GM12878 (cell line): ENCODE measurements at regions not wholly inside any gene's neighbourhood (a gene's known extent, or its start where the extent isn't known, plus 50 kb on each side); places are given as distances from the start of the nearest gene placed in this dataset.

ENCODE experiments used
- CHD2 ChIP-seq: IDR thresholded peaks from 2 replicates; pipeline ENCODE4 v1.6.1; 2011; ENCODE audit warnings: low read depth, low read length, improper control_type of control experiment, borderline replicate concordance
- CREB1 ChIP-seq: IDR thresholded peaks from 2 replicates; pipeline ENCODE4 v1.6.1; 2012; ENCODE audit warnings: low read depth, mild to moderate bottlenecking, inconsistent platforms
- JUND ChIP-seq: IDR thresholded peaks from 2 replicates; pipeline ENCODE4 v1.6.1; 2012; ENCODE audit warnings: low read depth, mild to moderate bottlenecking, low read length, improper control_type of control experiment, moderate library complexity
- MYC ChIP-seq: IDR thresholded peaks from 2 replicates; pipeline ENCODE4 v1.6.1; 2011; ENCODE audit warnings: mild to moderate bottlenecking, low read length, moderate library complexity, inconsistent platforms; ENCODE audit not compliant: insufficient read depth, insufficient replicate concordance, insufficient read length, severe bottlenecking
- POLR2AphosphoS5 ChIP-seq: IDR thresholded peaks from 2 replicates; pipeline ENCODE4 v1.6.1; 2011; ENCODE audit warnings: mild to moderate bottlenecking, low read length, inconsistent platforms
- TAF1 ChIP-seq: IDR thresholded peaks from 2 replicates; pipeline ENCODE4 v1.6.1; 2011; ENCODE audit warnings: mild to moderate bottlenecking, low read depth, low read length, borderline replicate concordance
- YBX1 ChIP-seq: fragments of 450-650 bp; IDR thresholded peaks from 2 replicates; pipeline ENCODE4 v1.6.1; 2016; ENCODE audit warnings: antibody characterized with exemption
- TF ChIP-seq, protein P1 (sequence below), 3 experiments: IDR thresholded peaks in 2 of 3; conservative IDR thresholded peaks in 1 of 3; 2 replicates each; pipeline ENCODE4 v1.5.1; 2011; ENCODE audit warnings: low read depth in 3 of 3, low read length in 3 of 3, mild to moderate bottlenecking in 3 of 3, control low read depth in 2 of 3, moderate library complexity in 2 of 3, inconsistent platforms in 1 of 3, mixed read lengths in 1 of 3; ENCODE audit not compliant: control insufficient read depth in 2 of 3, insufficient read depth in 1 of 3; ENCODE audit errors: extremely low read depth in 1 of 3
- TF ChIP-seq, protein P2 (sequence below): fragments of 450-650 bp; IDR thresholded peaks from 2 replicates; pipeline ENCODE4 v1.6.1; 2016; ENCODE audit warnings: mild to moderate bottlenecking
- TF ChIP-seq, protein P3 (sequence below): IDR thresholded peaks from 2 replicates; pipeline ENCODE4 v1.6.1; 2011; ENCODE audit warnings: low read depth, mild to moderate bottlenecking, low read length, moderate library complexity, borderline replicate concordance; ENCODE audit errors: extremely low read depth
- TF ChIP-seq, protein P4 (sequence below): IDR thresholded peaks from 2 replicates; pipeline ENCODE4 v1.6.1; 2012; ENCODE audit warnings: low read depth, low read length, improper control_type of control experiment

DNA sequence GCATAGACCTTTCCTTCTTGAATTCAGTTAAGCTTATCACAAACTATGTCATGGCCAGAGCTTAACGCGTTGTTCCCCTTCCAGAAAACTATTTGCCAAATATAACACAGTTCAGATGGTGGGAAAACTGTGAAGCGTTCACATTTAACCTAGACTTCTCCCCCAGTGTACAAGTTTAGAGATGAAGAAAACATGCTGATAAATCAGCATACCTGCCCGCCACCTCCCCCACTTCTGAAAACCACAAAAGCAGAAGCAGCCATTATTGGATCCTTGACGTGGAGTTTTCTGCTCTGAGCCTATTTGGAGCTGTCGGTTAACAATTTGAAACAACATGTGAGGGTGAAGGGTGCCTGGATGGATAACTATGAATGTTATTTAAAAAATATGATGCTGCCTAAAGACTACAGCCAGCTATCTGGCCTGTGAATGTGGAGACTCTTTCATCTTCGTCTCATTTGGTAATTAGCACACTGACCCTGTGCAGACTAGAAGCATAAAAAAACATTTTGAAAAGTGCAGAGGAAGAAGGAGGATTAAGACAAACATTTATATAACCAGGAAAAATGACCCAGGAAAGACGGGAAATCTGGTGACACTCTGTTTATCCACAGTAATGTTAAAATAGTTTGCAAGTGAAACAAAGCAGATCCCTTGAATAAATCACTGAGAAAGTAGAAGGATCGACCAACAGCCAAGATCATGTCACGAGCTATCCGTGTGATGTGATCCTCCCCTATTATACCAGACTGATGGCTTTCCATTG, 408.2 kb downstream of the AEBP2 start:
- TF ChIP-seq, protein P1, sequence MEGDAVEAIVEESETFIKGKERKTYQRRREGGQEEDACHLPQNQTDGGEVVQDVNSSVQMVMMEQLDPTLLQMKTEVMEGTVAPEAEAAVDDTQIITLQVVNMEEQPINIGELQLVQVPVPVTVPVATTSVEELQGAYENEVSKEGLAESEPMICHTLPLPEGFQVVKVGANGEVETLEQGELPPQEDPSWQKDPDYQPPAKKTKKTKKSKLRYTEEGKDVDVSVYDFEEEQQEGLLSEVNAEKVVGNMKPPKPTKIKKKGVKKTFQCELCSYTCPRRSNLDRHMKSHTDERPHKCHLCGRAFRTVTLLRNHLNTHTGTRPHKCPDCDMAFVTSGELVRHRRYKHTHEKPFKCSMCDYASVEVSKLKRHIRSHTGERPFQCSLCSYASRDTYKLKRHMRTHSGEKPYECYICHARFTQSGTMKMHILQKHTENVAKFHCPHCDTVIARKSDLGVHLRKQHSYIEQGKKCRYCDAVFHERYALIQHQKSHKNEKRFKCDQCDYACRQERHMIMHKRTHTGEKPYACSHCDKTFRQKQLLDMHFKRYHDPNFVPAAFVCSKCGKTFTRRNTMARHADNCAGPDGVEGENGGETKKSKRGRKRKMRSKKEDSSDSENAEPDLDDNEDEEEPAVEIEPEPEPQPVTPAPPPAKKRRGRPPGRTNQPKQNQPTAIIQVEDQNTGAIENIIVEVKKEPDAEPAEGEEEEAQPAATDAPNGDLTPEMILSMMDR (IDR thresholded peaks at IDR 0.05 in 2 of 3, conservative IDR thresholded peaks at IDR 0.05 in 1 of 3; ENCODE audit: control insufficient read depth in 2 of 3, extremely low read depth in 1 of 3, insufficient read depth in 1 of 3, low read depth in 3 of 3, low read length in 3 of 3): no peak
- TF ChIP-seq JUND: no peak
- TF ChIP-seq YBX1: no peak
- TF ChIP-seq CREB1: peak; percentile 46; the same call in 1 of the 2 replicates
- TF ChIP-seq, protein P2, sequence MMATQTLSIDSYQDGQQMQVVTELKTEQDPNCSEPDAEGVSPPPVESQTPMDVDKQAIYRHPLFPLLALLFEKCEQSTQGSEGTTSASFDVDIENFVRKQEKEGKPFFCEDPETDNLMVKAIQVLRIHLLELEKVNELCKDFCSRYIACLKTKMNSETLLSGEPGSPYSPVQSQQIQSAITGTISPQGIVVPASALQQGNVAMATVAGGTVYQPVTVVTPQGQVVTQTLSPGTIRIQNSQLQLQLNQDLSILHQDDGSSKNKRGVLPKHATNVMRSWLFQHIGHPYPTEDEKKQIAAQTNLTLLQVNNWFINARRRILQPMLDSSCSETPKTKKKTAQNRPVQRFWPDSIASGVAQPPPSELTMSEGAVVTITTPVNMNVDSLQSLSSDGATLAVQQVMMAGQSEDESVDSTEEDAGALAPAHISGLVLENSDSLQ: peak; percentile 45; the same call in 1 of the 2 replicates
- TF ChIP-seq POLR2AphosphoS5: no peak
- no peak for TF ChIP-seq TAF1
- TF ChIP-seq MYC: no peak
- TF ChIP-seq CHD2: 0 out of 2 replicates have a peak, but pooled peaks have one; percentile 60
- TF ChIP-seq, protein P3, sequence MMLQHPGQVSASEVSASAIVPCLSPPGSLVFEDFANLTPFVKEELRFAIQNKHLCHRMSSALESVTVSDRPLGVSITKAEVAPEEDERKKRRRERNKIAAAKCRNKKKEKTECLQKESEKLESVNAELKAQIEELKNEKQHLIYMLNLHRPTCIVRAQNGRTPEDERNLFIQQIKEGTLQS: no peak
- TF ChIP-seq, protein P4, sequence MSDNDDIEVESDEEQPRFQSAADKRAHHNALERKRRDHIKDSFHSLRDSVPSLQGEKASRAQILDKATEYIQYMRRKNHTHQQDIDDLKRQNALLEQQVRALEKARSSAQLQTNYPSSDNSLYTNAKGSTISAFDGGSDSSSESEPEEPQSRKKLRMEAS: no peak
